K562 (cell line): ENCODE measurements at regions not wholly inside any gene's neighbourhood (a gene's known extent, or its start where the extent isn't known, plus 50 kb on each side); places are given as distances from the start of the nearest gene placed in this dataset.

Source experiments
- ARNT ChIP-seq, 2 experiments: fragments of 450-650 bp; IDR thresholded peaks; 2 replicates each; pipeline ENCODE4 v1.6.1; 2016; ENCODE audit warnings: mild to moderate bottlenecking in 1 of 2
- CCAR2 ChIP-seq: fragments of 200-400 bp; formaldehyde crosslinking; IDR thresholded peaks from 2 replicates; pipeline ENCODE4 v1.6.1; 2017; ENCODE audit warnings: mild to moderate bottlenecking, low read depth, low read length
- CEBPB ChIP-seq: fragments of 450-650 bp; IDR thresholded peaks from 2 replicates; pipeline ENCODE4 v1.6.1; 2016; ENCODE audit warnings: missing genetic modification characterization, missing compliant biosample characterization
- MBD2 ChIP-seq: sonication (generic); IDR thresholded peaks from 2 replicates; pipeline ENCODE4 v1.6.1; 2016; ENCODE audit warnings: low read depth, borderline replicate concordance
- NFRKB ChIP-seq: fragments of 450-650 bp; IDR thresholded peaks from 2 replicates; pipeline ENCODE4 v1.6.1; 2016; ENCODE audit warnings: low read depth
- PCBP1 ChIP-seq: fragments of 200-400 bp; formaldehyde crosslinking; IDR thresholded peaks from 2 replicates; pipeline ENCODE4 v1.6.1; 2018; ENCODE audit warnings: mild to moderate bottlenecking, low read depth, low read length; ENCODE audit not compliant: poor library complexity, severe bottlenecking
- PHTF2 ChIP-seq: fragments of 250-450 bp; sonication (Bioruptor Pico); IDR thresholded peaks from 2 replicates; pipeline ENCODE4 v1.5.0; 2021; ENCODE audit warnings: mild to moderate bottlenecking
- RBM25 ChIP-seq: fragments of 200-400 bp; formaldehyde crosslinking; IDR thresholded peaks from 2 replicates; pipeline ENCODE4 v1.6.1; 2018; ENCODE audit warnings: low read length, low read depth, moderate library complexity; ENCODE audit not compliant: severe bottlenecking
- SFPQ ChIP-seq: fragments of 200-400 bp; formaldehyde crosslinking; IDR thresholded peaks from 2 replicates; pipeline ENCODE4 v1.6.1; 2017; ENCODE audit warnings: mild to moderate bottlenecking, low read depth, low read length, moderate library complexity
- SLC30A9 ChIP-seq: fragments of 250-450 bp; sonication (Bioruptor Pico); IDR thresholded peaks from 2 replicates; pipeline ENCODE4 v1.8.0; 2022; ENCODE audit warnings: mild to moderate bottlenecking, moderate library complexity
- STAG1 ChIP-seq: sonication (generic); formaldehyde crosslinking; IDR thresholded peaks from 2 replicates; pipeline ENCODE4 v1.5.0; 2020; ENCODE audit warnings: missing genetic modification reagents, borderline replicate concordance
- ZBTB11 ChIP-seq, 3 experiments: fragments of 200-800 bp in 1 of 3; fragments of 250-450 bp in 1 of 3; fragments of 450-650 bp in 1 of 3; sonication (Bioruptor Pico) in 1 of 3; sonication (Bioruptor generic) in 1 of 3; formaldehyde crosslinking in 1 of 3; IDR thresholded peaks; 2 replicates each; pipeline versions ENCODE4 v1.6.1 to v1.8.0; 2016 to 2022; ENCODE audit warnings: mild to moderate bottlenecking in 2 of 3, missing genetic modification characterization in 2 of 3, missing compliant biosample characterization in 1 of 3, moderate library complexity in 1 of 3
- ZBTB33 ChIP-seq: sonication (generic); formaldehyde crosslinking; IDR thresholded peaks from 2 replicates; pipeline ENCODE4 v1.8.1; 2023; ENCODE audit warnings: mild to moderate bottlenecking, missing genetic modification reagents
- ZFX ChIP-seq: sonication (generic); formaldehyde crosslinking; IDR thresholded peaks from 2 replicates; pipeline ENCODE4 v1.8.0; 2022; ENCODE audit warnings: mild to moderate bottlenecking, missing genetic modification reagents, moderate library complexity
- ZKSCAN3 ChIP-seq: fragments of 250-450 bp; sonication (Bioruptor Pico); IDR thresholded peaks from 2 replicates; pipeline ENCODE4 v1.4.0; 2020
- ZNF212 ChIP-seq: fragments of 450-650 bp; formaldehyde crosslinking; IDR thresholded peaks from 2 replicates; pipeline ENCODE4 v1.4.0; 2020; ENCODE audit warnings: mild to moderate bottlenecking
- ZNF778 ChIP-seq: fragments of 450-650 bp; formaldehyde crosslinking; IDR thresholded peaks from 2 replicates; pipeline ENCODE4 v1.4.0; 2020; ENCODE audit warnings: mild to moderate bottlenecking, moderate library complexity
- TF ChIP-seq, protein P1 (sequence below): IDR thresholded peaks from 3 replicates; pipeline ENCODE4 v1.6.1; 2011; ENCODE audit warnings: borderline replicate concordance, mild to moderate bottlenecking; ENCODE audit not compliant: insufficient read length, insufficient read depth

- TF ChIP-seq ZBTB33 (CRISPR knock-in tag) (peak; percentile 66), ZKSCAN3 (CRISPR knock-in tag) (no peak), SLC30A9 (CRISPR knock-in tag) (no peak), ZNF212 (no peak), NFRKB (no peak), ZBTB11 (CRISPR knock-in tag; IDR thresholded peaks at IDR 0.05) (no peak), SFPQ (no peak), RBM25 (peak; percentile 77), CEBPB (peak; percentile 85), ZNF778 (CRISPR knock-in tag) (no peak), ZFX (CRISPR knock-in tag) (no peak), ARNT (IDR thresholded peaks at IDR 0.05) (no peak), STAG1 (CRISPR knock-in tag) (no peak), PCBP1 (no peak), MBD2 (no peak), CCAR2 (no peak), PHTF2 (no peak)
- TF ChIP-seq, protein P1, sequence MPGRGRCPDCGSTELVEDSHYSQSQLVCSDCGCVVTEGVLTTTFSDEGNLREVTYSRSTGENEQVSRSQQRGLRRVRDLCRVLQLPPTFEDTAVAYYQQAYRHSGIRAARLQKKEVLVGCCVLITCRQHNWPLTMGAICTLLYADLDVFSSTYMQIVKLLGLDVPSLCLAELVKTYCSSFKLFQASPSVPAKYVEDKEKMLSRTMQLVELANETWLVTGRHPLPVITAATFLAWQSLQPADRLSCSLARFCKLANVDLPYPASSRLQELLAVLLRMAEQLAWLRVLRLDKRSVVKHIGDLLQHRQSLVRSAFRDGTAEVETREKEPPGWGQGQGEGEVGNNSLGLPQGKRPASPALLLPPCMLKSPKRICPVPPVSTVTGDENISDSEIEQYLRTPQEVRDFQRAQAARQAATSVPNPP = no peak
Observed at GRCh38 chr6:15101130-15101529, 144.7 kb upstream of the JARID2 start (continued).
